Mammary epithelial cell (primary cell): ENCODE measurements at regions not wholly inside any gene's neighbourhood (a gene's known extent, or its start where the extent isn't known, plus 50 kb on each side); places are given as distances from the start of the nearest gene placed in this dataset.
"Not testable (repeated sequence)": the region's sequence is repeated elsewhere in the genome, so short reads cannot be mapped to it uniquely, and the experiment has no call there.

Experiments used
- CTCF ChIP-seq, 2 donors: IDR thresholded peaks in 1 of 2; conservative IDR thresholded peaks in 1 of 2; 2 replicates each; pipeline ENCODE4 v1.5.1; 2011 to 2012; ENCODE audit warnings: inconsistent platforms in 2 of 2, low read length in 2 of 2, mild to moderate bottlenecking in 2 of 2, control low read depth in 1 of 2, low read depth in 1 of 2; ENCODE audit not compliant: insufficient read depth in 1 of 2; ENCODE audit errors: extremely low read depth in 1 of 2
- EZH2 ChIP-seq: IDR thresholded peaks from 2 replicates; pipeline ENCODE4 v1.6.1; 2012; ENCODE audit warnings: low read length, inconsistent platforms, borderline replicate concordance

GRCh38 chr11:67787681-67788340 is 113.4 kb upstream of the ALDH3B2 start:
- not testable (repeated sequence) for TF ChIP-seq EZH2; CTCF (conservative IDR thresholded peaks at IDR 0.05 in 1 of 2, IDR thresholded peaks at IDR 0.05 in 1 of 2; ENCODE audit: extremely low read depth in 1 of 2, insufficient read depth in 1 of 2, low read depth in 1 of 2, low read length in 2 of 2)
